ENCODE measurements at regions not wholly inside any gene's neighbourhood (a gene's known extent, or its start where the extent isn't known, plus 50 kb on each side); places are given as distances from the start of the nearest gene placed in this dataset.

DNA sequence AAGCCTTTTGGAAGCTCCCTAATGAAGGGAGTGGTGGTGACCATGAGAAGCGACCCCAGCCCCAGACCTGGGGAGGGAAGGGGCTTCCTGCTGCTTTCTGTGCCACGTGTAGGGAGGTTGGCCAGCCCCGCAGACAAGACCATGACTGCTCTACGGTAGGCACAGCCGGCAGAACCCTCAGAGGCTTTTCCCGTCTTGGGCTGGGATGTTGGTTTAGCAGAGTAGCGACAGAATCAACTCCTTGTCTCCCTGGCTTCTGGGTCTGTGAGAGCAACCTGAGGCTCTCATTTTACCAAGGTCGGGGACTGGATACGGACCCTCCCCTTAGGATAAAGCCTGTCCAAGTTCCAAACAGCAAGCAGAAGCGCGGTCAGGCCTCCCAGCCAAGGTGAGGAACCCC, 123.3 kb downstream of the AXIN2 start:
- no peak overlapping the region for H3K27ac ChIP-seq
- TF ChIP-seq CTCF (IDR thresholded peaks at IDR 0.05) = no peak
- no peak for DNase-seq (ENCODE audit: low spot score)
- no peak overlapping the region for H3K4me3 ChIP-seq

DNA sequence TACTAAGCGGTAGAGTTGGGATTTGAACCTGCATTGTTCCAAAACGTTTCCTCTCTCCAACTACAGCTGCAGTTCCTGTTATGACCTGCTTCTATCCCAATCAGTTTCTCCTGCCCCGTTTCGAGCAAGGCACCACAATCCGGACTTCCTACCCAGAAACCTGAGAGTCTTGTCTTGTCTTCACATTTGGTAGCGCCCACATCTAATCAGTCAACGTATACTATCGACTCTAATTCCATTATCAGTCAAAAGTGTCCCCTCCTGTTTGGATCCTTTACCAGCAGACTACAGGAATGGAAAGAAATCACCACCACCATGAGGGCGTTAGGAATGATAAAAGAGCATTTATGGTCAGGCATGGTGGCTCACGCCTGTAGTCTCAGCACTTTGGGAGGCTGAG, 124.6 kb downstream of the AXIN2 start:
- no peak overlapping the region for H3K4me3 ChIP-seq
- DNase-seq (ENCODE audit: low spot score) = no peak
- no peak overlapping the region for H3K27ac ChIP-seq
- no peak for TF ChIP-seq CTCF (IDR thresholded peaks at IDR 0.05)

DNA sequence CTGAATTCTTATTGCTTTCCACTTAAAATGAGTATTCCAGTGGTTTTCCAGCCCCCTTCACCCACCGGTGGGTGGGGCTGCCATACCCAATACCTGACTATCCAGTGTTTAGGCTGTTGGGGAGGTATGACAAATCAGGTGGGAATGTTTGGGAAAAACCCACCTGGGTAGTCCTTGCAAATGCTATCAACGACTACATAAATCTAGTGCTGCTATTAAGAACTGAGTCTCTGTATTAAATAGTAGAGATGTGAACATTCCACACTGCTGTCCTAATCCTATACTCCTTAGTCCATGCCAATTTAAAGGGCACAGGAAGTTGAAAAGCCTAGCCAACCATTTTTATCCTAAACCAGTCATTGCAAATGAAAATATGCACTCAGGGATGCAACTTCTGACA, 126.6 kb downstream of the AXIN2 start:
- Histone ChIP-seq H3K4me3 (no peak overlapping the region), H3K27ac (no peak overlapping the region)
- no peak for TF ChIP-seq CTCF (IDR thresholded peaks at IDR 0.05)
- no peak for DNase-seq (ENCODE audit: low spot score)

DNA sequence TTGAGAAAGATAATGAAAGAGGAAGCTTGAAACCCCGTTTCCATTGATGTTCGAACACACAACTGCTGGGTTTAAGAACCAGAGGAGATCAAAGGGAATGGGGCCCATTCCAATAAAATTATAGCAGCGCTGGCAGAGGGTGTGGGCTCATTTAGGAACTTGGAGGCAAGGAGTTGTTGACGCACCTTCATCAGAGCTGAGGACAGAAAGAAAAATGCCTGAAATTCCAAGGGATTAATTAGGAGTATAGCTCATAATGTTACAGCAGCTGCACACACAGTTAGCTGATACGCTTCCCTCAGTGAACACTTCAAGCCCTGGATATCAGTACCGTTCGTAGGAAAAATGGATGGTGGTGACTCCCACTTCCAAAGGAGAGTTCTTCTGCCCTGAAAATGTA, 127.2 kb downstream of the AXIN2 start:
- Histone ChIP-seq H3K4me3 (no peak overlapping the region), H3K27ac (no peak overlapping the region)
- no peak for DNase-seq (ENCODE audit: low spot score)
- TF ChIP-seq CTCF (IDR thresholded peaks at IDR 0.05) = no peak

GRCh38 chr17:65433592-65433991, 127.9 kb downstream of the AXIN2 start:
- Histone ChIP-seq H3K4me3 (no peak overlapping the region), H3K27ac (no peak overlapping the region)
- no peak for DNase-seq (ENCODE audit: low spot score)
- no peak for TF ChIP-seq CTCF (IDR thresholded peaks at IDR 0.05)

GRCh38 chr17:65433157-65433556, 128.3 kb downstream of the AXIN2 start:
- H3K4me3 ChIP-seq = no peak overlapping the region
- no peak overlapping the region for H3K27ac ChIP-seq
- TF ChIP-seq CTCF (IDR thresholded peaks at IDR 0.05) = no peak
- DNase-seq (ENCODE audit: low spot score) = no peak

DNA sequence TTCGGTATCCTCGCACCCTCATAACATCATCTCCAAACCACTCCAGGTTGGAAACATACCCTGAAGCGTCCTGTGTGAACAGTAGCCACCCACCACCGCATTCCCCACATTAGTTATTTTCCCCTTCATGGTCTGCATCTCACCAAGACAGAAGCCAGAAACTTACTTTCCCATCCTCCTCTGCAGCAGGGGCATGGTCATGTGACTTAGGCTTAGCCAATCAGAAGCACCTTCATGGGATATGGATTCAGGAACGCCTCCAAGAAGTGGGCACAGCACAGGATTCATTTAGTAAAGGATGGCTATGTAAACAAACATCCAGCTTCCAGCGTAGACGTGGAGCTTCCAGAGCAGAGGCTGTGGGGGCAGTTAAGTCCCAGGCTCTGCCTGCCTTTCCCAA, 130.3 kb downstream of the AXIN2 start:
- DNase-seq (ENCODE audit: low spot score) = no peak
- TF ChIP-seq CTCF (IDR thresholded peaks at IDR 0.05) = no peak
- no peak overlapping the region for H3K27ac ChIP-seq
- no peak overlapping the region for H3K4me3 ChIP-seq
